Fibroblast of lung (primary cell): ENCODE measurements at regions not wholly inside any gene's neighbourhood (a gene's known extent, or its start where the extent isn't known, plus 50 kb on each side); places are given as distances from the start of the nearest gene placed in this dataset.

Experiments used
- EZH2 ChIP-seq: IDR thresholded peaks from 2 replicates; pipeline ENCODE4 v1.5.1; 2012; ENCODE audit warnings: low read length, control low read depth, mild to moderate bottlenecking; ENCODE audit errors: missing control alignments
- TF ChIP-seq, protein P1 (sequence below), 2 donors: IDR thresholded peaks in 1 of 2; conservative IDR thresholded peaks in 1 of 2; 1 replicate in 1 of 2; 2 replicates in 1 of 2; pipeline ENCODE4 v1.5.1; 2011 to 2012; ENCODE audit warnings: low read length in 2 of 2, control low read depth in 1 of 2, inconsistent platforms in 1 of 2, low read depth in 1 of 2, mild to moderate bottlenecking in 1 of 2

DNA sequence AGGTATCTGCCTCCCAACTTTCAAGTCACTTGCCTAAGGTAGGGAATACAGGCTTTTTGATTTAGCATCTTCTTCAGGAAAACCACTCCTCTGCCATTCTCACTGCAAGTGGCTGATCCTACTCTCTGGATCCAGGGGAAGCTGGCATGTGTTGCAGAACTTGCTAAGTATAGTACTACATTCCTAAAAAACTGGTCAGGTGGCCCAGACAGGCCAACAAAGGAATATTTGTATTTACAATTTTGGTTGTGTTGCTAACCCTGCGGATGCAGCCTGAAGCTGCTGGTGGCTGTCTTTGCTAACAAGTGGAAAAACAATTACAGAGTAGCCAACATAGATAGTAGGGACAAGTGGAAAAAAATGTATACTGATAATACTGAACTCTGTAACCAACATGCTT is 222.5 kb upstream of the STARD13 start:
- TF ChIP-seq, protein P1, sequence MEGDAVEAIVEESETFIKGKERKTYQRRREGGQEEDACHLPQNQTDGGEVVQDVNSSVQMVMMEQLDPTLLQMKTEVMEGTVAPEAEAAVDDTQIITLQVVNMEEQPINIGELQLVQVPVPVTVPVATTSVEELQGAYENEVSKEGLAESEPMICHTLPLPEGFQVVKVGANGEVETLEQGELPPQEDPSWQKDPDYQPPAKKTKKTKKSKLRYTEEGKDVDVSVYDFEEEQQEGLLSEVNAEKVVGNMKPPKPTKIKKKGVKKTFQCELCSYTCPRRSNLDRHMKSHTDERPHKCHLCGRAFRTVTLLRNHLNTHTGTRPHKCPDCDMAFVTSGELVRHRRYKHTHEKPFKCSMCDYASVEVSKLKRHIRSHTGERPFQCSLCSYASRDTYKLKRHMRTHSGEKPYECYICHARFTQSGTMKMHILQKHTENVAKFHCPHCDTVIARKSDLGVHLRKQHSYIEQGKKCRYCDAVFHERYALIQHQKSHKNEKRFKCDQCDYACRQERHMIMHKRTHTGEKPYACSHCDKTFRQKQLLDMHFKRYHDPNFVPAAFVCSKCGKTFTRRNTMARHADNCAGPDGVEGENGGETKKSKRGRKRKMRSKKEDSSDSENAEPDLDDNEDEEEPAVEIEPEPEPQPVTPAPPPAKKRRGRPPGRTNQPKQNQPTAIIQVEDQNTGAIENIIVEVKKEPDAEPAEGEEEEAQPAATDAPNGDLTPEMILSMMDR (conservative IDR thresholded peaks at IDR 0.05 in 1 of 2, IDR thresholded peaks at IDR 0.05 in 1 of 2; ENCODE audit: low read depth in 1 of 2, low read length in 2 of 2): no peak
- TF ChIP-seq EZH2: no peak
